Fibroblast of lung (primary cell): ENCODE measurements at regions not wholly inside any gene's neighbourhood (a gene's known extent, or its start where the extent isn't known, plus 50 kb on each side); places are given as distances from the start of the nearest gene placed in this dataset.

Experiments
- EZH2 ChIP-seq: IDR thresholded peaks from 2 replicates; pipeline ENCODE4 v1.5.1; 2012; ENCODE audit warnings: low read length, control low read depth, mild to moderate bottlenecking; ENCODE audit errors: missing control alignments
- TF ChIP-seq, protein P1 (sequence below), 2 donors: IDR thresholded peaks in 1 of 2; conservative IDR thresholded peaks in 1 of 2; 1 replicate in 1 of 2; 2 replicates in 1 of 2; pipeline ENCODE4 v1.5.1; 2011 to 2012; ENCODE audit warnings: low read length in 2 of 2, control low read depth in 1 of 2, inconsistent platforms in 1 of 2, low read depth in 1 of 2, mild to moderate bottlenecking in 1 of 2

DNA sequence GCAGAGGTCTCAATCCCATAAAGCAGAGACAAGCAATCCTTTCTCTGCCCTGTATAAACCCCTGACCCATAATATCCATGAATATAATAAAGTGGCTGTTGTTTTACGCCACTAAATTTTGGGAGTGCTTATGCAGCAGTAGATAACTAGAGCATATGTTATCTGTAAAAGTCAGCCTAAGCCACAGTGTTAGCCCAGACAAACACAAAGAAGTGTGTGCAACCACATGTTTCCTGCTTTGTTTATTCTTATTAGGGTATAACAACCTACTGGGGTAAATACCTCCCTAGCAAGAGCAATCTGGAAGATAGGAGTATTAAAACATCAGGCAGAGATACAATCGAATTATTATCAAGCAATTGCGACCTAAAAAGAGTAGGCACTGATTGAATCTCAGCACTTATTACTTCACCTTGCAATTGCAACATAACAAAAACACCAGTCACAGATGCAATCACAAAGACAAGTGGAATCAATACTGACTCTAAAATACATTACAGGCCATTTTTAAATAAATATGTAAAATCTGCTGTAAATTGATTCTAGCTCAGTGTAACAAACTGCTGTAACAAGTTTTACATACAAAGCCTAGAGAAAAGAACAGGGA is 94.6 kb upstream of the UBE2E2 start:
- TF ChIP-seq EZH2, result no peak
- TF ChIP-seq, protein P1, sequence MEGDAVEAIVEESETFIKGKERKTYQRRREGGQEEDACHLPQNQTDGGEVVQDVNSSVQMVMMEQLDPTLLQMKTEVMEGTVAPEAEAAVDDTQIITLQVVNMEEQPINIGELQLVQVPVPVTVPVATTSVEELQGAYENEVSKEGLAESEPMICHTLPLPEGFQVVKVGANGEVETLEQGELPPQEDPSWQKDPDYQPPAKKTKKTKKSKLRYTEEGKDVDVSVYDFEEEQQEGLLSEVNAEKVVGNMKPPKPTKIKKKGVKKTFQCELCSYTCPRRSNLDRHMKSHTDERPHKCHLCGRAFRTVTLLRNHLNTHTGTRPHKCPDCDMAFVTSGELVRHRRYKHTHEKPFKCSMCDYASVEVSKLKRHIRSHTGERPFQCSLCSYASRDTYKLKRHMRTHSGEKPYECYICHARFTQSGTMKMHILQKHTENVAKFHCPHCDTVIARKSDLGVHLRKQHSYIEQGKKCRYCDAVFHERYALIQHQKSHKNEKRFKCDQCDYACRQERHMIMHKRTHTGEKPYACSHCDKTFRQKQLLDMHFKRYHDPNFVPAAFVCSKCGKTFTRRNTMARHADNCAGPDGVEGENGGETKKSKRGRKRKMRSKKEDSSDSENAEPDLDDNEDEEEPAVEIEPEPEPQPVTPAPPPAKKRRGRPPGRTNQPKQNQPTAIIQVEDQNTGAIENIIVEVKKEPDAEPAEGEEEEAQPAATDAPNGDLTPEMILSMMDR (conservative IDR thresholded peaks at IDR 0.05 in 1 of 2, IDR thresholded peaks at IDR 0.05 in 1 of 2; ENCODE audit: low read depth in 1 of 2, low read length in 2 of 2), result no peak
